Neural progenitor cell (in vitro differentiated cells): ENCODE measurements at regions not wholly inside any gene's neighbourhood (a gene's known extent, or its start where the extent isn't known, plus 50 kb on each side); places are given as distances from the start of the nearest gene placed in this dataset.
A peak's percentile ranks its signal among the peaks of the same experiment; 100 is the strongest.

Experiments
- DNase-seq: peaks from one replicate; pipeline ENCODE4 v3.0.0-alpha.2; 2016; ENCODE audit warnings: low spot score
- H2AFZ ChIP-seq: fragments of 200-600 bp; sonication (generic); replicated peaks from 2 replicates; pipeline ENCODE4 v1.6.1; 2016; ENCODE audit warnings: antibody characterized with exemption
- H3F3A ChIP-seq: fragments of 200-600 bp; sonication (generic); 2 replicates; pipeline ENCODE4 v1.6.1; 2016; ENCODE audit warnings: antibody characterized with exemption, low read depth
- H3K27ac ChIP-seq: fragments of 200-600 bp; sonication (generic); 2 replicates; pipeline ENCODE4 v1.5.1; 2016; ENCODE audit warnings: mild to moderate bottlenecking
- H3K27me3 ChIP-seq: fragments of 200-600 bp; sonication (generic); 2 replicates; pipeline ENCODE4 v1.6.1; 2016; ENCODE audit warnings: mild to moderate bottlenecking, moderate library complexity
- H3K36me3 ChIP-seq: fragments of 200-600 bp; sonication (generic); 2 replicates; pipeline ENCODE4 v1.5.1; 2016
- H3K4me1 ChIP-seq: fragments of 200-600 bp; sonication (generic); 2 replicates; pipeline ENCODE4 v1.6.1; 2016; ENCODE audit warnings: mixed run types
- H3K4me2 ChIP-seq: fragments of 200-600 bp; sonication (generic); 2 replicates; pipeline ENCODE4 v1.6.1; 2016
- H3K4me3 ChIP-seq: fragments of 200-600 bp; sonication (generic); 2 replicates; pipeline ENCODE4 v1.5.1; 2016
- H3K79me2 ChIP-seq: fragments of 200-600 bp; sonication (generic); 2 replicates; pipeline ENCODE4 v1.6.1; 2016; ENCODE audit warnings: low read depth
- H3K9ac ChIP-seq: fragments of 200-600 bp; sonication (generic); 2 replicates; pipeline ENCODE4 v1.6.1; 2016
- H3K9me3 ChIP-seq: fragments of 200-600 bp; sonication (generic); 2 replicates; pipeline ENCODE4 v1.5.1; 2016; ENCODE audit warnings: low read depth
- H4K20me1 ChIP-seq: fragments of 200-600 bp; sonication (generic); 2 replicates; pipeline ENCODE4 v1.6.1; 2016; ENCODE audit warnings: low read depth
- H3K27ac Mint-ChIP-seq: 3 replicates; pipeline ENCODE4 v1.8.0; 2021; ENCODE audit warnings: mixed read lengths
- H3K27me3 Mint-ChIP-seq: 2 replicates; pipeline ENCODE4 v1.8.0; 2022; ENCODE audit warnings: low read depth, mild to moderate bottlenecking, inconsistent platforms, moderate library complexity, mixed read lengths; ENCODE audit not compliant: insufficient read depth
- H3K36me3 Mint-ChIP-seq: 3 replicates; pipeline ENCODE4 v1.8.0; 2021; ENCODE audit warnings: mixed read lengths
- H3K4me1 Mint-ChIP-seq: 3 replicates; pipeline ENCODE4 v1.8.0; 2021; ENCODE audit warnings: mixed read lengths
- H3K4me3 Mint-ChIP-seq: 3 replicates; pipeline ENCODE4 v1.8.0; 2021; ENCODE audit warnings: mild to moderate bottlenecking, moderate library complexity, mixed read lengths
- H3K9me3 Mint-ChIP-seq: 3 replicates; pipeline ENCODE4 v1.8.0; 2020; ENCODE audit warnings: mixed read lengths
- CTCF ChIP-seq: fragments of 200-600 bp; sonication (generic); IDR thresholded peaks from 2 replicates; pipeline ENCODE4 v1.5.1; 2017; ENCODE audit warnings: antibody characterized with exemption, mild to moderate bottlenecking
- EZH2 ChIP-seq: fragments of 200-600 bp; sonication (generic); IDR thresholded peaks from 2 replicates; pipeline ENCODE4 v1.6.1; 2017; ENCODE audit warnings: antibody characterized with exemption, mild to moderate bottlenecking, moderate library complexity
- EZH2phosphoT487 ChIP-seq: fragments of 200-600 bp; sonication (generic); IDR thresholded peaks from 2 replicates; pipeline ENCODE4 v1.6.1; 2017; ENCODE audit warnings: antibody characterized with exemption

- no peak for DNase-seq
- Histone ChIP-seq H3K36me3 (no peaks in the 10 kb centered on the region), H3K4me3 (no peak overlapping the region), H2AFZ (no peak overlapping the region), H3K9ac (no peak overlapping the region), H3K4me2 (no peak overlapping the region), H3K9me3 (no peaks in the 10 kb centered on the region), H3K79me2 (no peaks in the 10 kb centered on the region), H3F3A (no peaks in the 10 kb centered on the region), H3K27me3 (no peaks in the 10 kb centered on the region), H3K4me1 (peaks cover 3% of the 10 kb centered on the region), H3K27ac (no peak overlapping the region), H4K20me1 (no peaks in the 10 kb centered on the region)
- peaks cover 41% of the 10 kb centered on the region for H3K4me1 Mint-ChIP-seq
- H3K4me3 Mint-ChIP-seq: no peak overlapping the region
- no peak overlapping the region for H3K27ac Mint-ChIP-seq
- TF ChIP-seq EZH2phosphoT487 (no peak), EZH2 (no peak), CTCF (no peak)
- H3K27me3 Mint-ChIP-seq: no peaks in the 10 kb centered on the region
- H3K36me3 Mint-ChIP-seq: no peaks in the 10 kb centered on the region
- no peaks in the 10 kb centered on the region for H3K9me3 Mint-ChIP-seq
Observed at GRCh38 chr4:180636696-180637404, 1606.4 kb upstream of the TENM3 start.

GRCh38 chr4:180637616-180638015 lies 1605.6 kb upstream of the TENM3 start:
- Mint-ChIP-seq H3K4me1 (peaks cover 38% of the 10 kb centered on the region), H3K27me3 (no peaks in the 10 kb centered on the region), H3K4me3 (no peak overlapping the region), H3K36me3 (no peaks in the 10 kb centered on the region), H3K27ac (no peak overlapping the region), H3K9me3 (no peaks in the 10 kb centered on the region)
- Histone ChIP-seq H2AFZ (no peak overlapping the region), H3K27me3 (no peaks in the 10 kb centered on the region), H3K4me1 (peaks cover 3% of the 10 kb centered on the region), H3K4me3 (no peak overlapping the region), H4K20me1 (no peaks in the 10 kb centered on the region), H3F3A (no peaks in the 10 kb centered on the region), H3K4me2 (no peak overlapping the region), H3K9me3 (no peaks in the 10 kb centered on the region), H3K27ac (no peak overlapping the region), H3K36me3 (no peaks in the 10 kb centered on the region), H3K79me2 (no peaks in the 10 kb centered on the region), H3K9ac (no peak overlapping the region)
- TF ChIP-seq CTCF: no peak
- no peak for TF ChIP-seq EZH2phosphoT487
- TF ChIP-seq EZH2: no peak
- DNase-seq: no peak

- Histone ChIP-seq H3K4me2 (no peak overlapping the region), H3K27ac (no peak overlapping the region), H3K27me3 (no peaks in the 10 kb centered on the region), H3K9me3 (no peaks in the 10 kb centered on the region), H2AFZ (peak overlapping the region; percentile 79), H3K36me3 (no peaks in the 10 kb centered on the region), H3K4me3 (no peak overlapping the region), H3K9ac (no peak overlapping the region), H3K4me1 (peaks cover 3% of the 10 kb centered on the region), H4K20me1 (no peaks in the 10 kb centered on the region), H3F3A (no peaks in the 10 kb centered on the region), H3K79me2 (no peaks in the 10 kb centered on the region)
- Mint-ChIP-seq H3K27ac (no peak overlapping the region), H3K9me3 (no peaks in the 10 kb centered on the region), H3K36me3 (no peaks in the 10 kb centered on the region), H3K4me3 (no peak overlapping the region), H3K4me1 (peaks cover 25% of the 10 kb centered on the region), H3K27me3 (no peaks in the 10 kb centered on the region)
- no peak for TF ChIP-seq EZH2phosphoT487
- no peak for TF ChIP-seq CTCF
- DNase-seq: no peak
Observed at GRCh38 chr4:180640193-180640592, 1603.0 kb upstream of the TENM3 start.
